ENCODE measurements at regions not wholly inside any gene's neighbourhood (a gene's known extent, or its start where the extent isn't known, plus 50 kb on each side); places are given as distances from the start of the nearest gene placed in this dataset.

- Histone ChIP-seq H3K27me3 (replicated peaks; ENCODE audit: insufficient read depth) (no peaks in the 10 kb centered on the region), H3K27ac (no peak overlapping the region), H3K4me1 (ENCODE audit: control insufficient read depth in 1 of 2, low read depth in 2 of 2) (no peaks in the 10 kb centered on the region), H3K4me3 (no peak overlapping the region), H3K9me3 (no peaks in the 10 kb centered on the region), H3K36me3 (no peaks in the 10 kb centered on the region)
- ATAC-seq (ENCODE audit: insufficient number of reproducible peaks, low FRiP score, low read depth) (no peak), DNase-seq (ENCODE audit: low spot score) (no peak)
- no peak for TF ChIP-seq CTCF (IDR thresholded peaks at IDR 0.05)
Measured at GRCh38 chr1:199205740-199206441, 567.1 kb downstream of the PTPRC start.

- H3K27ac ChIP-seq, result no peak overlapping the region
- no peak for ATAC-seq (ENCODE audit: insufficient number of reproducible peaks, low FRiP score, low read depth)
- no peaks in the 10 kb centered on the region for H3K4me1 ChIP-seq (ENCODE audit: control insufficient read depth in 1 of 2, low read depth in 2 of 2)
- TF ChIP-seq CTCF (IDR thresholded peaks at IDR 0.05), result no peak
- H3K27me3 ChIP-seq (replicated peaks; ENCODE audit: insufficient read depth), result no peaks in the 10 kb centered on the region
- no peaks in the 10 kb centered on the region for H3K9me3 ChIP-seq
- no peak for DNase-seq (ENCODE audit: low spot score)
- H3K36me3 ChIP-seq, result no peaks in the 10 kb centered on the region
- H3K4me3 ChIP-seq, result no peak overlapping the region
Measured at GRCh38 chr1:199208847-199209246, 570.0 kb downstream of the PTPRC start.

- H3K4me3 ChIP-seq, result no peak overlapping the region
- H3K9me3 ChIP-seq, result no peaks in the 10 kb centered on the region
- H3K27ac ChIP-seq, result no peak overlapping the region
- DNase-seq (ENCODE audit: low spot score) (no peak), ATAC-seq (ENCODE audit: insufficient number of reproducible peaks, low FRiP score, low read depth) (no peak)
- no peaks in the 10 kb centered on the region for H3K36me3 ChIP-seq
- H3K27me3 ChIP-seq (replicated peaks; ENCODE audit: insufficient read depth), result no peaks in the 10 kb centered on the region
- TF ChIP-seq CTCF (IDR thresholded peaks at IDR 0.05), result no peak
- no peaks in the 10 kb centered on the region for H3K4me1 ChIP-seq (ENCODE audit: control insufficient read depth in 1 of 2, low read depth in 2 of 2)
Measured at GRCh38 chr1:199218065-199218464, 579.2 kb downstream of the PTPRC start.

GRCh38 chr1:199218533-199218932 is 579.7 kb downstream of the PTPRC start:
- no peak overlapping the region for H3K27ac ChIP-seq
- no peak for ATAC-seq (ENCODE audit: insufficient number of reproducible peaks, low FRiP score, low read depth)
- H3K4me1 ChIP-seq (ENCODE audit: control insufficient read depth in 1 of 2, low read depth in 2 of 2), result no peaks in the 10 kb centered on the region
- TF ChIP-seq CTCF (IDR thresholded peaks at IDR 0.05), result no peak
- H3K9me3 ChIP-seq, result no peaks in the 10 kb centered on the region
- H3K4me3 ChIP-seq, result no peak overlapping the region
- H3K36me3 ChIP-seq, result no peaks in the 10 kb centered on the region
- no peaks in the 10 kb centered on the region for H3K27me3 ChIP-seq (replicated peaks; ENCODE audit: insufficient read depth)
- no peak for DNase-seq (ENCODE audit: low spot score)

GRCh38 chr1:199220031-199220430 is 581.2 kb downstream of the PTPRC start:
- TF ChIP-seq CTCF (IDR thresholded peaks at IDR 0.05), result no peak
- DNase-seq (ENCODE audit: low spot score), result no peak
- H3K4me3 ChIP-seq, result no peak overlapping the region
- no peaks in the 10 kb centered on the region for H3K9me3 ChIP-seq
- H3K27me3 ChIP-seq (replicated peaks; ENCODE audit: insufficient read depth), result no peaks in the 10 kb centered on the region
- ATAC-seq (ENCODE audit: insufficient number of reproducible peaks, low FRiP score, low read depth), result no peak
- H3K36me3 ChIP-seq, result no peaks in the 10 kb centered on the region
- H3K27ac ChIP-seq, result no peak overlapping the region
- H3K4me1 ChIP-seq (ENCODE audit: control insufficient read depth in 1 of 2, low read depth in 2 of 2), result no peaks in the 10 kb centered on the region

Data from thoracic aorta (tissue), 2 donors.